Uterus (tissue), 3 donors: ENCODE measurements at regions not wholly inside any gene's neighbourhood (a gene's known extent, or its start where the extent isn't known, plus 50 kb on each side); places are given as distances from the start of the nearest gene placed in this dataset.

Experiments used
- DNase-seq, 2 donors: peaks; one replicate each; pipeline ENCODE4 v3.0.0-alpha.2; 2019 to 2020
- H3K27ac ChIP-seq, 2 donors: fragments of 200-600 bp; sonication (generic); 1 replicate in 1 of 2; 2 replicates in 1 of 2; pipeline ENCODE4 v1.5.1; 2016 to 2018
- H3K27me3 ChIP-seq, 2 donors: fragments of 200-600 bp; sonication (generic); one replicate each; pipeline ENCODE4 v1.5.1; 2018 to 2019; ENCODE audit warnings: control low read depth in 1 of 2
- H3K36me3 ChIP-seq, 2 donors: fragments of 200-600 bp; sonication (generic); one replicate each; pipeline ENCODE4 v1.5.1; 2019; ENCODE audit warnings: control low read depth in 1 of 2
- H3K4me1 ChIP-seq, 2 donors: fragments of 200-600 bp; sonication (generic); one replicate each; pipeline ENCODE4 v1.5.1; 2018 to 2019; ENCODE audit warnings: control low read depth in 1 of 2
- H3K4me3 ChIP-seq, 2 donors: fragments of 200-600 bp; sonication (generic); 1 replicate in 1 of 2; 2 replicates in 1 of 2; pipeline ENCODE4 v1.5.1; 2018 to 2019; ENCODE audit warnings: mild to moderate bottlenecking in 1 of 2
- H3K9me3 ChIP-seq, 2 donors: fragments of 200-600 bp; sonication (generic); one replicate each; pipeline ENCODE4 v1.5.1; 2019; ENCODE audit warnings: control low read depth in 1 of 2
- CTCF ChIP-seq, 4 experiments: fragments of 200-600 bp in 2 of 4; fragments of 450-650 bp in 2 of 4; sonication (generic) in 2 of 4; IDR thresholded peaks; one replicate each; pipeline ENCODE4 v1.5.1; 2016 to 2019; ENCODE audit warnings: antibody characterized with exemption in 4 of 4, mild to moderate bottlenecking in 2 of 4, moderate library complexity in 1 of 4
- POLR2A ChIP-seq, 2 donors: fragments of 450-650 bp; IDR thresholded peaks; one replicate each; pipeline ENCODE4 v1.6.1; 2016; ENCODE audit warnings: antibody characterized with exemption in 2 of 2, mild to moderate bottlenecking in 1 of 2, moderate library complexity in 1 of 2
- intact Hi-C: fragments of 100-400 bp; cut with DNase I; formaldehyde crosslinking; loops from one replicate; pipeline ENCODE4 v1.15.1; 2023; ENCODE audit warnings: low total_unique reads
- donor health status: DM: yes; HTN: yes; CAD: no.

GRCh38 chr5:89187268-89187667 lies 304.3 kb upstream of the MEF2C start:
- Histone ChIP-seq H3K4me3 (no peak overlapping the region), H3K27me3 (no peaks in the 10 kb centered on the region), H3K27ac (no peak overlapping the region), H3K9me3 (no peaks in the 10 kb centered on the region), H3K36me3 (no peaks in the 10 kb centered on the region), H3K4me1 (no peaks in the 10 kb centered on the region)
- no peak for TF ChIP-seq CTCF (IDR thresholded peaks at IDR 0.05)
- no peak for TF ChIP-seq POLR2A (IDR thresholded peaks at IDR 0.05)
- no peak for DNase-seq
- intact Hi-C loops: no loop called here

DNA sequence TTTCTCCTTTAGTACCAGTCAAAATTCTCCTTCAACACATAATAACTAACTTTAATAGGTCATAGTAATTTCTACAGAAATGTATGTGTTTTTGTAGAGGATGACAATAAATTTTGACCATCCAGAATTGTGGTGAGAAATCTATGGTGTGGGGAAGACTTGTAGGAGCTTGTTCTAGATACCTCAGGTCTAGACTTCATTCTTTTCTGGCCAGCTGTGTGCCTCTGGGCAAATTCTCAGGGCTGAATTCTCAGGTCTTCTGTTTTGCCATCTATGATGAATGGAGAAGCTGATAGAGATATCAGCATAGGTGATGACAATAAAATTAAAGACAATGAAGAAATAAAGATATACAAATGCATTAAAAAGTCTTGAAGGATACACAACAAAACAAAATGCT lies 298.6 kb upstream of the MEF2C start:
- no peaks in the 10 kb centered on the region for H3K4me1 ChIP-seq
- no peak for TF ChIP-seq POLR2A (IDR thresholded peaks at IDR 0.05)
- TF ChIP-seq CTCF (IDR thresholded peaks at IDR 0.05): no peak
- intact Hi-C loops: no loop called here
- no peaks in the 10 kb centered on the region for H3K27me3 ChIP-seq
- DNase-seq: no peak
- H3K36me3 ChIP-seq: no peaks in the 10 kb centered on the region
- H3K9me3 ChIP-seq: no peaks in the 10 kb centered on the region
- no peak overlapping the region for H3K27ac ChIP-seq
- no peak overlapping the region for H3K4me3 ChIP-seq

DNA sequence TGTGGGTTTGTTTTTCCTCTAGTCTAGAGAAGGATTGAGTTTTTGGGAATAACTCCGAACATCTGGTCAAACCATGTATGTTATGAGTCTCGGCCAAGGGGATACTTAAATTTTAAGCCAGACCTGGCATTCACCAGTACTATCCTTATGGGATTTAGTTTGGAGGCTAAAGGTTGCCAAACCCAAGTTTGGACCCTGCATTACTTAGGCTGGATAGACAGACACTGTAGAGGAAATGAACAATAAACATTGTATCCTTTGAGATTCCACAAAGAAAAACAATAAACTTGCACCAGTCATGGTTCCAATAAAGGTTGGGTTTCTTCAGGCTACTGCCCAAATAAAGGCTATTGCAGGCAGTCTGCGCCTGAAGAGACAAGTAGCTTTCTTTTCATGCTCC lies 296.7 kb upstream of the MEF2C start:
- H3K36me3 ChIP-seq: no peaks in the 10 kb centered on the region
- no peaks in the 10 kb centered on the region for H3K4me1 ChIP-seq
- DNase-seq: no peak
- no peak for TF ChIP-seq POLR2A (IDR thresholded peaks at IDR 0.05)
- TF ChIP-seq CTCF (IDR thresholded peaks at IDR 0.05): no peak
- H3K27me3 ChIP-seq: no peaks in the 10 kb centered on the region
- intact Hi-C loops: no loop called here
- H3K27ac ChIP-seq: no peak overlapping the region
- H3K4me3 ChIP-seq: no peak overlapping the region
- H3K9me3 ChIP-seq: no peaks in the 10 kb centered on the region

DNA sequence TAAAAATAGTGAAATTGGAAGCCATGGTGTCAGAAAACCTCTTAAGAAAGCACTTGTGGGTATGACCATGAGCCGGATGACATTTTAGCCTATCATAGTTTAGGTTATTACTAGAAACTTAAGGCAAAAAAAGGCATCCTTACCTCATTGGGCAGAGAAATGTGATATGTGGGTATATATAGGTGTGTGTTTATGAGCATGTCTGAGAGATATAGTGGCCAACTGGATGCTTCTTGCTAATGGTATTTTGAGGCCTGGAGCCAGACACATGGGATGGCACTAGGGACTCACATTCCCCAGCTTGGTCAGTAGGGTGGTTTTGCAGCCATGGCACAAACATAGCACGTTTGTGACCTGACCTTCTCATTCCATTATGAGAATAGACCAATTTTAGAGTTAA lies 295.6 kb upstream of the MEF2C start:
- intact Hi-C loops: no loop called here
- no peak for TF ChIP-seq CTCF (IDR thresholded peaks at IDR 0.05)
- no peak for TF ChIP-seq POLR2A (IDR thresholded peaks at IDR 0.05)
- Histone ChIP-seq H3K36me3 (no peaks in the 10 kb centered on the region), H3K9me3 (no peaks in the 10 kb centered on the region), H3K4me1 (no peaks in the 10 kb centered on the region), H3K4me3 (no peak overlapping the region), H3K27me3 (no peaks in the 10 kb centered on the region), H3K27ac (no peak overlapping the region)
- DNase-seq: no peak

DNA sequence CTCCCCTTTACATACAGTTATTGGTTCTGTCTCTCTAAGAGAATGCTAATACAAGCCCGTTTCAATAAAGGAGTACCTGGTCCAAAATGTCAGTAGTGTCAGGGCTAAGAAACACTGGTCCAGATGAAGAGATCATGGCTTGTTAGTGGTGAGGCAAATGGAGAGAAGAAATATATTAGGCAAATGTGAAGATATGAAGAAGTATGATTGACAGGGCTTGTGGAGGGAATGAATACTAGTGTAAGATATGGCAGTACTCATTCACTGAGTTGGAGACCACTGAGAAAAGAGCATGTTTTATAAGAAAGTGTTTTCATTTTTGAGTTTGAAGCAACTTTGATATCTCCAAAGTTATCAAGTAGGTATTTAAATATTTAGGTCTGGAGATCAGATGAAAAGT lies 290.5 kb upstream of the MEF2C start:
- Histone ChIP-seq H3K36me3 (no peaks in the 10 kb centered on the region), H3K4me3 (no peak overlapping the region), H3K27ac (no peak overlapping the region), H3K27me3 (no peaks in the 10 kb centered on the region), H3K9me3 (no peaks in the 10 kb centered on the region), H3K4me1 (no peaks in the 10 kb centered on the region)
- intact Hi-C loops: no loop called here
- no peak for DNase-seq
- TF ChIP-seq CTCF (IDR thresholded peaks at IDR 0.05) (no peak), POLR2A (IDR thresholded peaks at IDR 0.05) (no peak)
